B cell (primary cell): ENCODE measurements at regions not wholly inside any gene's neighbourhood (a gene's known extent, or its start where the extent isn't known, plus 50 kb on each side); places are given as distances from the start of the nearest gene placed in this dataset.

Experiments
- CTCF ChIP-seq: fragments of 200-600 bp; IDR thresholded peaks from one replicate; pipeline ENCODE4 v1.8.0; 2022; ENCODE audit warnings: antibody characterized with exemption, mild to moderate bottlenecking
- EZH2 ChIP-seq: IDR thresholded peaks from 2 replicates; pipeline ENCODE4 v1.6.1; 2012; ENCODE audit warnings: borderline replicate concordance, low read depth, mild to moderate bottlenecking, moderate library complexity, low read length; ENCODE audit not compliant: insufficient read depth, poor library complexity, severe bottlenecking

- TF ChIP-seq CTCF (no peak), EZH2 (no peak)
Observed at GRCh38 chr10:130714742-130715467, 578.7 kb downstream of the GLRX3 start.
